ENCODE measurements at regions not wholly inside any gene's neighbourhood (a gene's known extent, or its start where the extent isn't known, plus 50 kb on each side); places are given as distances from the start of the nearest gene placed in this dataset.
"Not testable (repeated sequence)": the region's sequence is repeated elsewhere in the genome, so short reads cannot be mapped to it uniquely, and the experiment has no call there.

GRCh38 chr9:135384226-135384625 lies 95.4 kb upstream of the PPP1R26 start:
- no peak for DNase-seq (ENCODE audit: low read depth)

- not testable (repeated sequence) for DNase-seq (ENCODE audit: low read depth)
These were observed 94.7 kb upstream of the PPP1R26 start for GRCh38 chr9:135384815-135385405.

- DNase-seq (ENCODE audit: low read depth) = no peak
These were observed 93.8 kb upstream of the PPP1R26 start for GRCh38 chr9:135385793-135386192.

- no peak for DNase-seq (ENCODE audit: low read depth)
These were observed 91.6 kb upstream of the PPP1R26 start for GRCh38 chr9:135387976-135388375.

GRCh38 chr9:135388530-135388929 lies 91.1 kb upstream of the PPP1R26 start:
- no peak for DNase-seq (ENCODE audit: low read depth)

- DNase-seq (ENCODE audit: low read depth) = no peak
These were observed 87.8 kb upstream of the PPP1R26 start for GRCh38 chr9:135391759-135392158.

DNA sequence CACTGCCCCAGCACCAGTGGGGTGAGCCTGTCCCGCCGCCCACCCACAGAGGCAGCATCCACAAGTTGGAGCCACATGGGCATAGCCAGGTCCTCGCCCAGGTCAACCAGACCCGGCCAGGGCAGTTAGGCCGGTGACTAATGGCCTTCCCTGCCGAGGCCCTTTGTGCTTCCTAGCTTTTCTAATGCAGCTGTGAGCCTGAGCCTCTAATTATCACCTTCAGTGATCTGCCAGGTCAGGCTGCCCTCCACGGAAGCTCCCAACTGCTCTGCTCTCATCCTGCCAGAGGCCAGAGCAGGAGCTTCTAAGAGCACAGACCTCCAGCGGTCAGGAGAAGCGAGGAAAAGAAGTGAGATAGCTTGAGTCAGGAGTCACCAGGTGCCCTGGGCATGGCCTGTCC lies 87.1 kb upstream of the PPP1R26 start:
- DNase-seq (ENCODE audit: low read depth) = no peak

GRCh38 chr9:135394131-135394530 lies 85.5 kb upstream of the PPP1R26 start:
- no peak for DNase-seq (ENCODE audit: low read depth)

GRCh38 chr9:135394699-135395645 lies 84.6 kb upstream of the PPP1R26 start:
- DNase-seq (ENCODE audit: low read depth) = no peak

GRCh38 chr9:135397142-135397541 lies 82.4 kb upstream of the PPP1R26 start:
- no peak for DNase-seq (ENCODE audit: low read depth)

DNA sequence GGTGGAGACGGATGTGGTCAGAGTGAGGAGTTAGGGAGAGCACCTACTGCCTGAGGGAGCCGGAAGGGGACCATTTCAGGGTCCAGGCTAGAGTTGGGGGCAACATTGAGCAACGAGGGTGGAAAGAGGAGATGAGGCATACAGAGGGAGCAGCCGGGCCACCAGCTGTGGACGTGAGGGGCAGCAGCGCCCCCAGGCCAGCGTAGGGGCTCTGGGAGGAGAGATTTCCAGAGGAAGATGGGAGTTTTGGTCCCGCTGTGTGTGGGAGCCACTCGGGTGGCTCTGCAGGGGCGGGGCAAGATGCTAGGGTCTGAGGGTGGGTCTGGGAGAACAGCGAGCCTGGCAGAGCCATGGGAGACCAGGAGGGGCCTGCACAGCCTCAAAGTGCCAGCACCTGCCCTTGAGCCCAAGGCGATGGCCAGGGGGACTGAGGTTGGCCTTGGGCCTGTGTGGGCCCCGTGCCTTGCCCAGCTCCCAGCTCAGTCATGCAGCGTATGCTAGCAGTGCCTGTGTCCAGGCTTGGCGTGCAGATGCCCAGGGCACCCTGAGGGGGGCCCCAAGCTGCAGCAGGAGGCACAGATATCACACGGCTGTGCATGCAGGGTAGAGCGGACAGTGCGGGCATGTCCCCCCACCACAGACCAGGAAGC lies 80.5 kb upstream of the PPP1R26 start:
- DNase-seq (ENCODE audit: low read depth) = no peak

DNA sequence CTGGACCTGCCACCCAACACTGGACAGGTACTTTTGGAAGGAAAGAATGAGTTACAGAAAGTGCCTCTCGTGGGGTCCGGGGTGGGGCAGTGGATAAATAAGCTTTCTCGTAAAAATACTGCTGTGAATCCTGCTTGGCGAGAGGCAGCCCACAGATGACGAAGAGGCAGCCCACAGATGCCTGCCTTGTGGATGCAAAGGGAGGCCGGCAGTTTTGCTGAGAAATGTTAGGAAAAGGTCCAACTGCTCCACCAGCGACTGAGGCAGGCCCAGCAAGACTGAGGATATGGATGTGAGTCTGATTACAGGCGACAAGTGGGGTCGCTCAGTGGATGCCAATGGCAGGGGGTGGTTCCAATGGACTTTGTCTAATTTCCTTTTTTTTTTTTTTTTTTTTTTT lies 79.1 kb upstream of the PPP1R26 start:
- no peak for DNase-seq (ENCODE audit: low read depth)

GRCh38 chr9:135401218-135401617 lies 78.4 kb upstream of the PPP1R26 start:
- no peak for DNase-seq (ENCODE audit: low read depth)

- no peak for DNase-seq (ENCODE audit: low read depth)
These were observed 77.4 kb upstream of the PPP1R26 start for GRCh38 chr9:135402048-135402738.

DNA sequence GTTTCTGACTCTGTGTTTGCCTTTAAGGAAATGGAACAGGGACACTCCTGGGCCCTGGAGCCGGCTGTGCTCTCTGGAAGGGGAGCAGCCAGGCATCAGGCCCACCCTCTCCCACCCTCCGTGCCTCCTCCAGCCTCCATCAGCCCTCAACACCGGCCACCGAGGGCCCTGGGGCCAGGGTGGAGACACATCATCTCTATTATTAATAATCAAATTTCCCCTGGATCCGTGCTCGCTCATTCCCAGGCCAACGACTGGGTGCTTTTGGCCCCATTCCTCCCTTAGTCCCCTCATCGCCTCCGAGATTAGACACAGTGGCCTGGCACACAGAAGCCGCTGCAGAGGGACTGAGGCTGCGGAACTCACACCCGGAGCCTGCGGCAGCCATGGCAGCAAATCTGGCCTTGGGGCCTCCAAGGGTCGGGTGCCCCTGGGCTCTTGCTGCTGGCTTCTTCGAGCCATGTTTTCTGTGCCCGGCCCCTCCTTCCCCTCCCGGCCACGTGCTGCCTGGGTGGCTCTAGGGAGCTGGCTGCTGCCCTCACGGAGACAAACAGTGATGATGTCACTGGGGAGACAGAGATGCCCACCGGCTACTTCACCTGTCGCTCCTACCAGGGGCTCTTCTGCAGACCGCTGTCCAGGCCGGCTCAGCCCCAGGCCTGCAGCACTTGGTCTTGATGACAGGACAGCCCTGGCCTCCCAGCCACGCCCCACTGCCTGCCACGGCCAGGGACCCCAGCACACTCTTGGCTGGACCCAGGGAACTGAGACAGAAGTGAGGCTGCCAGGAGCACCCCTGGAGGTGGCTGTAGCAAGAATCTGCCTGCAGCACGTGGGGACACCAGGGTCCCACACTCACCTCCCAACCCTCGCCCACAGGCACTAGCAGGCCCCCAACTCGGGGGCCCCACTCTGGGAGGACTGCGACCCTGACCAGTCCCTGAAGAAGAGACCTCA lies 76.6 kb upstream of the PPP1R26 start:
- no peak for DNase-seq (ENCODE audit: low read depth)

DNA sequence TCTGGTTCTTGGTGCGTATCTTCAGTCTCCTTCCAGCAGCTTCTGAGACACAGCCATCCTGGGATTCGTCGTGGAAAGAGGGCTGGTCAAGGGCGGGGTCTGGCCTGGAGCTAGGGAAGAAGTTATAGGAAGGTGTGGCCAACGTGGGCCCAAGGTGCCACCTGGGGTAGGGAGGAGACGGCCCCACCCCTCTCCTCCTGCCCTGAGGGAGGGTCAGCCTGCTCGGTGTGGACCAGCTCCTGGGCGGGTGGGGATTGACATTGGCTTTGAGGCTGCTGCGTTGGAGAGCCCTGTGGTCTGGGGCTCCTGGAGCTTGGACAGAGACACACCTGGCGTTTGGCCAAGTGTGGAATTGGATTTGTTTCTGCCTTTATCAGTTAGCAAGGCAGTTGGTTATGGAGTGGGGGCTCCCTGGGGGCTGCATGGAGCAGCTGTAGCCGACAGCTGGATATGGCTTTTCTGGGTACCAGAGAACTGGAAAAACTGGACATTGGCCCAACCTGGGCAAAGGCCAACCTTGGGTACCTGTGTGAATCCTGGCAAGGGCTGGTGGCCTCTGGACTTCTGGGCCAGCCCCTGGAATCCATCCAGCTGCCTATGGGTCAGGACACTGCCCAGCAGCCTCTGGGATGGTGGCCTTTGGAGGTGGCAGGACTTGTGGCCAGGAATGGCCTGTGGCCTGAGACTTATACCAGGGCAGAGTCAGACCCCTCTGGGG lies 75.7 kb upstream of the PPP1R26 start:
- no peak for DNase-seq (ENCODE audit: low read depth)

- DNase-seq (ENCODE audit: low read depth) = no peak
These were observed 75.0 kb upstream of the PPP1R26 start for GRCh38 chr9:135404451-135405144.

DNA sequence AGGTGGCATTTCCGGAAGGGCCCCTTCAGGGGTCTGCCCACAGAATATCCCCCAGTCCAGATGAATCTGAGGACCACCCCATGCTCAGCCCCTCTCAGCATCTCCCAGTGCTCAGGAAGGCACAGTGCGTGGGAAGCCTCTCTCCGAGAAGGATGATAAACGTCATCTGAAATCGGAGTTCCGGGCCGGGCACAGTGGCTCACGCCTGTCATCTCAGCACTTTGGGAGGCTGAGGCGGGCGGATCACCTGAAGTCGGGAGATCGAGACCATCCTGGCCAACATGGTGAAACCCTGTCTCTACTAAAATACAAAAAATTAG lies 74.5 kb upstream of the PPP1R26 start:
- not testable (repeated sequence) for DNase-seq (ENCODE audit: low read depth)

- no peak for DNase-seq (ENCODE audit: low read depth)
These were observed 70.9 kb upstream of the PPP1R26 start for GRCh38 chr9:135408476-135409254.

Measured in GM04504 (cell line).